SW480 (cell line): ENCODE measurements at regions not wholly inside any gene's neighbourhood (a gene's known extent, or its start where the extent isn't known, plus 50 kb on each side); places are given as distances from the start of the nearest gene placed in this dataset.

Experiments
- DNase-seq: peaks from one replicate; pipeline ENCODE4 v3.0.0-alpha.2; 2016; ENCODE audit warnings: low spot score

- no peak for DNase-seq
Observed at GRCh38 chr7:70907259-70908247, 224.4 kb upstream of the GALNT17 start.

GRCh38 chr7:70913924-70914323 is 218.0 kb upstream of the GALNT17 start:
- DNase-seq, result no peak

- no peak for DNase-seq
Observed at GRCh38 chr7:70915067-70915466, 216.9 kb upstream of the GALNT17 start.

GRCh38 chr7:70919481-70920073 is 212.4 kb upstream of the GALNT17 start:
- DNase-seq, result no peak

DNA sequence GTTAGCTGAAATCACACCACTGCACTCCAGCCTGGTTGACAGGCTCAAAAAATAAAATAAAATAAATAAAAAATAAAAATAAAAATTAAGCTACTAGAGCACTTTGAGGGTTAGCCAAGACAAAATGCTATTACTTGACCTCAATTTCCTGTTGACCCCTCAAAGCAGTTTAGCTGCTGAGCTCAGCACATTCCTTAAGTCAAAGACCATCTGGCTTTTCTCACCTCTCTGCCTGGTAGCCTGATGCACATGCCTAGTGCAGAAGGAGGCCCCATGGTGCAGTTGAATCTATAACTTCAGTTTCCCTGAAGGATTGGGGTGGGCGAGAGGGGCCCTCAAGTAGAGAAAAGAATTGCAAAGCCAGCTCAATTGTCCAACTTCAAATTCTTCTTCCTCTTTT is 211.1 kb upstream of the GALNT17 start:
- DNase-seq, result no peak

DNA sequence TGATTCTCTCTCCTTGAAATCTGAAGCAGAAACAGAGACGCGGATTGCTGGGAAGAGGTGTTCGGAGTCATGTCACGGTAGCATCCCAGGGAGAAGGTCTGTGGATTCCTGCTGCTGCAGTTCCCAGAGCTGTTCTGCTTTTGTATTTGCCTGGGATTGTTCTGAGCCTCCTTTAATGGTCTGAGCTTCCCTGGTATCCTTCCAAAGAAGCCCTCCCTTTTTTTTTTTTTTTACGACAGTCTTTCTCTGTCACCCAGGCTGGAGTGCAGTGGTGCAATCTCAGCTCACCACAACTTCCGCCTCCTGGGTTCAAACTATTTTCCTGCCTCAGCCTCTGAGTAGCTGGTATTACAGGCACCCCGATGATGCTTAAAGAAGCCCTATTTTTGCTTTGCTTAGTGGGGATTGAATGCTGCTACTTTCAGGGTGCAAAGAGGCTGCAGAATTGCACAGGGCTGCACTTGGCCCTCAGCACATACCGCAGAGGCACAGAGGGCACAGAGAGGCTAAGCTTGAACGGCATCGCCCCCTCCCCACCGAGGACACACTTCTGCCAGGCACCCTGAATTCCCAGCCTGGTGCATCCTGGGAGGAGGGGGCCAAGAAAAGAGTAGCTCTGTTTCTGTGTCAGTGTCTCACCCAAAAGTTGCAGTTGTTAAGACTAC is 208.6 kb upstream of the GALNT17 start:
- DNase-seq, result no peak

- DNase-seq, result no peak
Observed at GRCh38 chr7:70925411-70926115, 206.4 kb upstream of the GALNT17 start.

- no peak for DNase-seq
Observed at GRCh38 chr7:70926666-70927065, 205.3 kb upstream of the GALNT17 start.

GRCh38 chr7:70935311-70935710 is 196.6 kb upstream of the GALNT17 start:
- no peak for DNase-seq

GRCh38 chr7:70935854-70936253 is 196.1 kb upstream of the GALNT17 start:
- DNase-seq, result no peak

GRCh38 chr7:70937424-70937823 is 194.5 kb upstream of the GALNT17 start:
- no peak for DNase-seq

GRCh38 chr7:70940597-70940996 is 191.3 kb upstream of the GALNT17 start:
- no peak for DNase-seq

- no peak for DNase-seq
Observed at GRCh38 chr7:70942791-70943190, 189.2 kb upstream of the GALNT17 start.

GRCh38 chr7:70944516-70944915 is 187.4 kb upstream of the GALNT17 start:
- no peak for DNase-seq

DNA sequence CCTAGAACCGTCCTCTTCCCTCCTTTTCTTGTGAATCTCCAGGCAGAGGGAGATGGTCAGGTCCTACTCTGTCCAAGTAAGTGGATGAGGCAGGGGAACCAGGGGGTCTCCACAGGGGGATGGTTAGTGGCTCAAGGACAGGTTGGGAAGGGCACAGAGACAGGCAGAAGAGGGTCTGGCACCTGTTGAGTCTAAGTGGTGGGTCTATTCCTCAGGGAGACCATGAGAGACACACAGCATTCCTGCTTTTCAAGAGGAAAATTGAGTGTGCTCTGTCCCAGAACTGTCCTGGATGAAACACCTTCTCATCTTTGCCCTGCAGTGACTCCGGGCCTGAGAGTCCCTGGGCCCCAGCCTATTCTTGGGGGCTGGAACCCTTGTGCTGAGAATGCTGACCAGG is 184.8 kb upstream of the GALNT17 start:
- DNase-seq, result no peak

DNA sequence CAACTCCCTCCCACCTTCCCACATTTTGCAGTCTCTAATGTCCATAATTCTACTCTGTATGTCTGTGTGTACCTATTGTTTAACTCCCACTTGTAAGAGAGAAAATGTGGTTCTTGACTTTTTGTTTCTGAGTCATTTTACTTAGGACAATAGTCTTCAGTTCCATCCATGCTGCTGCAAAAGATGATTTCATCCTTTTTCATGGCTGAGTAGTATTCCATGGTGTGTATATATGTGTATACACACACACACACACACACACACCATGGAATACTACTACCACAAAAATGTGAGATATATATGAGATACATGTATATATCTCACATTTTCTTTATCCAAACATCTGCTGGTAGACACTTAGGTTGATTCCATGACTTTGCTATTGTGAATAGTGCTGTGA is 182.1 kb upstream of the GALNT17 start:
- DNase-seq, result no peak

GRCh38 chr7:70951271-70951962 is 180.5 kb upstream of the GALNT17 start:
- DNase-seq, result no peak

DNA sequence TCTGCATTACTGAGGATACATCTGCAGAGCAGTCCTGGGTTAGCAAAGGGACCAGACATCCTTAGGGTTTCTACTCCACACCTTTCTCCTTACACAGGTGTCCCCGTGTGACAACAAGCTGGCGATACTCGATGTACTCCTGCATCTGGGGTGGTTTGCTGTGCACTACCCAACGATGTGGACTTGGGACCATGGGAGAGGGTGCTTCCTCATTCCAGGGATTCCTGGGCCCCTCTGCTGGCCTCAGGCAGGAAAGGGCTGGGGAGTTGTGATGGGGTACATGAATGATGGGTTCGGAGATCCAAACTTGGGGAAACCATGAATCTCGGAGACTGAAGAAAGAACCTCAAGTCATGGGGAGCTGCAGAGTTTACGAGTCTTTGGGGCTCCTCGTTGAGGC is 179.6 kb upstream of the GALNT17 start:
- no peak for DNase-seq

DNA sequence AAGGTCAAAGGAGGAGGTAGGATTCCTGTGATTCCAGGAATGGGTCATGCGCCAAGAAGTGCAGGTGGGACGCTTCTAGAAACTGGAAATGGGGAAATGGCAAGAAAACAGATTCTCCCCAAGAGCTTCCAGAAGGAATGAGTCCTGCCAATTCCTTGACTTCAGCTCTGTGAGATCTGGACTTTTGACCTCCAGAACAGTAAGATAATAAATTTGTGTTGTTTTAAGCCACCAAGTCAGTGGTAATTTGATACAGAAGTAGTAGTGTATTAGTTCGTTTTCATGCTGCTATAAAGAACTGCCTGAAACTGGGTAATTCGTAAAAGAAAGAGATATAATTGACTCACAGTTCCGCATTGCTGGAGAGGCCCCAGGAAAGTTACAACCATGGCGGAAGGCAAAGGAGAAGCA is 178.6 kb upstream of the GALNT17 start:
- DNase-seq, result no peak

DNA sequence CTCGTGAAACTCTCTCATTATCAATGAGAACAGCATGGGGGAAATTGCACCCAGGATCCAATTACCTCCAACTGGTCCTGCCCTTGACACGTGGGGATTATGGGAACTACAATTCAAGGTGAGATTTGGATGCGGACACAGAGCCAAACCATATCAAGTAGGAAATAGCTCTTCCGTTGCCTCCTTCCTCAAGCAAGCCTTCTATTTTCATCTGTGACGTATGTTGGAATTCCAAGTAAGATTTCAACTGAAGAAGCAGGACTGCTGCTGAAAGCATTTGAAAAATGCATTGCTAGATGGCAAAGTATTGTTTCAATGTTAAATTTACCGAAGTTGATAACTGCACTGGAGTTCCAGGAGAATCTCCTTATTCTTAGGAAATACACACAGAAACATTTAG is 178.1 kb upstream of the GALNT17 start:
- DNase-seq, result no peak

- no peak for DNase-seq
Observed at GRCh38 chr7:70972693-70973092, 159.3 kb upstream of the GALNT17 start.

DNA sequence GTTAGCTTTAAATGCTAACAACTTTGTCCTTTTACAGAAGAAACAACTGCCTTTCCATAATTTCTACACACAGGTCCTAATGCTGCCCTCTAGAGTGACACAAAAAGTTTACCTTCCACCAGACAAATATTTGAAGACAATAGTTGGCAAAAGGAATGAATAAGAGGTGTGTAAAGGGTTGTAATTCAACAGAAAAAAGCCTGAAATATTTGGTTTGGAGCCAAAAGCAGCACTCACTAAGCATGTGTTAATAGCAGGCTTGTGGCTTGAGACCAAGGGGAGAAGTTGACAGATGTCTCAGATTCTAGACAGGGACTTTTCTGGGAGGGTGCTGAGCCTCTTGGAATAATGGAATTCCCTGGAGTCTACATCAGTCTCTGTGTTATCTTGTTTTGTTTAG is 156.2 kb upstream of the GALNT17 start:
- no peak for DNase-seq
